Neural crest cell (in vitro differentiated cells): ENCODE measurements at regions not wholly inside any gene's neighbourhood (a gene's known extent, or its start where the extent isn't known, plus 50 kb on each side); places are given as distances from the start of the nearest gene placed in this dataset.
A peak's percentile ranks its signal among the peaks of the same experiment; 100 is the strongest.

Experiments used
- DNase-seq: peaks from one replicate; pipeline ENCODE4 v3.0.0; 2021; ENCODE audit warnings: low read depth, mixed read lengths, low spot score
- H3K27ac Mint-ChIP-seq: one replicate; pipeline ENCODE4 v1.8.0; 2021; ENCODE audit warnings: mild to moderate bottlenecking, mixed read lengths; ENCODE audit not compliant: unreplicated experiment
- H3K27me3 Mint-ChIP-seq: 2 replicates; pipeline ENCODE4 v1.8.0; 2021; ENCODE audit warnings: low read depth, mild to moderate bottlenecking, mixed read lengths
- H3K36me3 Mint-ChIP-seq: 2 replicates; pipeline ENCODE4 v1.8.0; 2021; ENCODE audit warnings: low read depth, mild to moderate bottlenecking, mixed read lengths
- H3K4me1 Mint-ChIP-seq: 2 replicates; pipeline ENCODE4 v1.8.0; 2021; ENCODE audit warnings: mixed read lengths
- H3K4me3 Mint-ChIP-seq: one replicate; pipeline ENCODE4 v1.8.0; 2021; ENCODE audit warnings: mild to moderate bottlenecking, mixed read lengths
- H3K9me3 Mint-ChIP-seq: 2 replicates; pipeline ENCODE4 v1.8.0; 2021; ENCODE audit warnings: mixed read lengths
- TF ChIP-seq, protein P1 (sequence below): fragments of 200-600 bp; sonication (generic); conservative IDR thresholded peaks from 2 replicates; pipeline ENCODE4 v1.5.0; 2021; ENCODE audit warnings: antibody characterized with exemption, mild to moderate bottlenecking

DNA sequence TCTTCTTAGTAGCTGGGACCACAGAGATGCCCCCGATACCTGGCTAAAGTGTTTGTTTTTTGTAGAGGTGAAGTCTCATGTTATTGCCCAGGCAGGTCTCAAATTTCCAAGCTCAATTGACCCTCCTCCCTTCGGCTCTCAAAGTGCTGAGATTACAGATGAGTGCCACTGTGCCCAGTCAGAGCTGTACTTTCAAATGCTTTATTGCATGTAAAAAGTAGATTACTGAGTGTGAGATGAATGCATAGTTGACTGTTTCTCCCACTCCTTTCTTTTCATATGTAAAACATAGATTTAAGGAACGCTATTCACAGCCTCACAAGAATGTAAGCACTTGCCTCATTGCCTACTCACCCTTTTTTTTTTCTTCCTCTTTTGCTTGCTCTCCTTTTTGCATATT lies 984.4 kb upstream of the PABPC4L start:
- no peak for DNase-seq
- TF ChIP-seq, protein P1, sequence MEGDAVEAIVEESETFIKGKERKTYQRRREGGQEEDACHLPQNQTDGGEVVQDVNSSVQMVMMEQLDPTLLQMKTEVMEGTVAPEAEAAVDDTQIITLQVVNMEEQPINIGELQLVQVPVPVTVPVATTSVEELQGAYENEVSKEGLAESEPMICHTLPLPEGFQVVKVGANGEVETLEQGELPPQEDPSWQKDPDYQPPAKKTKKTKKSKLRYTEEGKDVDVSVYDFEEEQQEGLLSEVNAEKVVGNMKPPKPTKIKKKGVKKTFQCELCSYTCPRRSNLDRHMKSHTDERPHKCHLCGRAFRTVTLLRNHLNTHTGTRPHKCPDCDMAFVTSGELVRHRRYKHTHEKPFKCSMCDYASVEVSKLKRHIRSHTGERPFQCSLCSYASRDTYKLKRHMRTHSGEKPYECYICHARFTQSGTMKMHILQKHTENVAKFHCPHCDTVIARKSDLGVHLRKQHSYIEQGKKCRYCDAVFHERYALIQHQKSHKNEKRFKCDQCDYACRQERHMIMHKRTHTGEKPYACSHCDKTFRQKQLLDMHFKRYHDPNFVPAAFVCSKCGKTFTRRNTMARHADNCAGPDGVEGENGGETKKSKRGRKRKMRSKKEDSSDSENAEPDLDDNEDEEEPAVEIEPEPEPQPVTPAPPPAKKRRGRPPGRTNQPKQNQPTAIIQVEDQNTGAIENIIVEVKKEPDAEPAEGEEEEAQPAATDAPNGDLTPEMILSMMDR: no peak
- Mint-ChIP-seq H3K27ac (peak overlapping the region; percentile 78), H3K4me1 (peaks cover 11% of the 10 kb centered on the region), H3K36me3 (peaks cover 2% of the 10 kb centered on the region), H3K4me3 (no peak overlapping the region), H3K9me3 (peaks cover 4% of the 10 kb centered on the region), H3K27me3 (no peaks in the 10 kb centered on the region)

DNA sequence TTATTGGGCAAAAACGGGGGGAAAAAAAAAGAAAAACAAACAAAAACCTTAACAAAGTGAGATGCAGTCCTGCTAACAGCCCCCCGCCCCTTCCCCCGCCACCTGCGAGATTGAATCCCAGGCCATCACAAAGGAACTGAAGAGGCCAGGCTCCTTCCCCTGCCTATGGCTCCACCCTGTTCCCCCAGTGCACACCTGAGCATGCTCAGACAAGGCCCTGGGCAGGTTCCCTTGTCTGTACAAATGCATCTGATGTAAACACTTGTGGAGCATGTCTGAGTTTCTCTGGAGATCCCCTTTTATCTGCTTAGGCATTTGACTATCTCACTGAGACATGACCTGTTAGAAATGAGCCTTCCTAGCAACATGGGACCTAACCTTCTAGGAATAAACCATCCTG lies 983.7 kb upstream of the PABPC4L start:
- Mint-ChIP-seq H3K9me3 (peaks cover 6% of the 10 kb centered on the region), H3K4me1 (peaks cover 11% of the 10 kb centered on the region), H3K27ac (no peak overlapping the region), H3K4me3 (no peak overlapping the region), H3K36me3 (peaks cover 4% of the 10 kb centered on the region), H3K27me3 (no peaks in the 10 kb centered on the region)
- TF ChIP-seq, protein P1: no peak
- DNase-seq: no peak

DNA sequence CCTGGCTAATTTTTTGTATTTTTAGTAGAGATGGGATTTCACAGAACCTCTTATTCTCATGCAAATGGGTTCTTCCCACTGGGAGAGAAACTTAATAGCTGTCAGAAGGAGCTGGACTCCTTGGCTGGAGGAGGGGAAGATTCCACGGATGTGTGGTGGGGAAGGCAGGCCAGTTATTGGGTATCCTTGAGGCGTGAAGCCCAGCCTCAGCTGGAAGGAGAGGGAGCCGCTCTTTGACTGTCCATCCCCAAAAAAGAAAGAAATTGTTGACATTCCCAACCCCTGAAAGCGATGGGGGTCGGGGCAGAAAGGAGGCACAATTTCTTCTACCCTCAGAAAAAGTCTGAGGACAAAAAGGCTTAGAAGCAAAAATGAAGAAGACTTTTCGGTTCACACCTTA lies 983.1 kb upstream of the PABPC4L start:
- no peak for DNase-seq
- H3K4me1 Mint-ChIP-seq: peaks cover 11% of the 10 kb centered on the region
- H3K9me3 Mint-ChIP-seq: peaks cover 6% of the 10 kb centered on the region
- no peak overlapping the region for H3K4me3 Mint-ChIP-seq
- H3K36me3 Mint-ChIP-seq: peaks cover 5% of the 10 kb centered on the region
- TF ChIP-seq, protein P1: no peak
- H3K27me3 Mint-ChIP-seq: no peaks in the 10 kb centered on the region
- H3K27ac Mint-ChIP-seq: no peak overlapping the region

DNA sequence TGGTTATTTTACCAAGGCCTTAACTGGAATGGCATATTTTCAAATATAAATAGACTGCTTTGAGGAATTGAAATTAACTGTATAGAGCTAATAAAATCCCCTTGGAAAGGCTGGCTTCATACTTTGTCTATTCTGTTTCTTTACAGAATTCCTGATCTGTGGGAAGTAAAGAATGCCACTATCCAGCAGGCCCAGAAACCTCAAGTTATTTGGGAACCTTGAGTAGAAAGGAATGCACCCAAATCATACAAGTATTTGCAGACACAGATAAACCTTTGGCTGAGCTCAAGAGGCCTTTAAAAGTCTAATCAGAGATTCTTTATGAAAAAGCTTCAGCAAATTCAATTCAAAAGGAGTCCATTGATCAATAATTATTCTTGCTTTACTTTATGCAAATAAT lies 975.7 kb upstream of the PABPC4L start:
- no peaks in the 10 kb centered on the region for H3K27me3 Mint-ChIP-seq
- peaks cover 3% of the 10 kb centered on the region for H3K36me3 Mint-ChIP-seq
- H3K4me3 Mint-ChIP-seq: no peak overlapping the region
- DNase-seq: no peak
- no peak overlapping the region for H3K27ac Mint-ChIP-seq
- TF ChIP-seq, protein P1: no peak
- peaks cover 2% of the 10 kb centered on the region for H3K9me3 Mint-ChIP-seq
- no peaks in the 10 kb centered on the region for H3K4me1 Mint-ChIP-seq

DNA sequence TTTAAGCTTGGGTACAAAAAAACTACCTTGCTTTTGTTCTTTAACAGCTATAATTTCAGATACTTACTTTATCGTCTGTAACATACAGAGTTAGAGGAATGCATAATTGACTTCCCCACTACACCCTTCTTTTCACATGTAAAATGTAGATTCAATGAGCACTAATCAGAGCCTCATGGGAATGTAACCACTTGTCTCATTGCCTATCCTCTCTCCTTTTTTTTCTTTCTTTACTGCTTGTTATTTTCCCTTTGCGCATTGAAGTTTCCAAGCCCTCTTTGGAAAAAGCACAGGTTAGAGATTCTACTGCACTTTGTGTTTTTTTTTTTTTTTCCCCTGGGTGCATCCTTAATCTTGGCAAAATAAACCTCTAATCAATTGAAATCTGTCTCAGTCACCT lies 965.1 kb upstream of the PABPC4L start:
- TF ChIP-seq, protein P1: no peak
- Mint-ChIP-seq H3K27me3 (no peaks in the 10 kb centered on the region), H3K4me1 (no peaks in the 10 kb centered on the region), H3K4me3 (no peak overlapping the region), H3K27ac (no peak overlapping the region), H3K36me3 (no peaks in the 10 kb centered on the region), H3K9me3 (no peaks in the 10 kb centered on the region)
- no peak for DNase-seq

DNA sequence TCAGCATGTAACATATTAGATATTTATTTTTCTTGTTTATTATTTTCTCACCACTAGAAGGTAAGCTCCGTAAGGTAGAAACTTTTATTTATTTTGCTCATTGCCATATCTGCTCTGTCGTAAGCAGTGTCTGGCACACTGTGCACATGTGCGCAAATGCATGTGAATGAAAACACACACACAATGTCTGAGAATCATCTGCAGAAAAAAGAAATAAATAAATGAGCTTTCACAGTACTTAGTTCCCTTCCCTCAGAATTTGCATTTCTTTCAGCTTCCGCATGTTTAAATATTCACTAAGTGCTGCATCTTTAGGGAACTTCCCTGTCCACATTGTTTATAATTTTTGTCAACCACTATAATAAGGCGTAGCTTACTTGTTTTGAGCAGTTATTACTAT lies 963.0 kb upstream of the PABPC4L start:
- Mint-ChIP-seq H3K4me3 (no peak overlapping the region), H3K4me1 (no peaks in the 10 kb centered on the region), H3K27ac (no peak overlapping the region), H3K9me3 (no peaks in the 10 kb centered on the region), H3K27me3 (no peaks in the 10 kb centered on the region), H3K36me3 (no peaks in the 10 kb centered on the region)
- no peak for DNase-seq
- TF ChIP-seq, protein P1: no peak
